HepG2 (cell line): ENCODE measurements at regions not wholly inside any gene's neighbourhood (a gene's known extent, or its start where the extent isn't known, plus 50 kb on each side); places are given as distances from the start of the nearest gene placed in this dataset.

Experiments
- ATAC-seq: fragments of 200-7000 bp; cut with Tn5 transposase; 3 replicates; pipeline ENCODE4 v1.9.1; 2020; ENCODE audit warnings: mild to moderate bottlenecking, moderate library complexity
- BruUV-seq: library from RNA; stranded (reverse); fragments of 400-500 nt; replicated peaks from 2 replicates; lab custom pipeline; 2021; lab: Mats Ljungman, UMichigan
- CTCF ChIA-PET: fragments of 300-600 bp; formaldehyde crosslinking; extraction: SDS; loops from one replicate; lab custom pipeline; 2021; ENCODE audit warnings: low total read pairs, inconsistent platforms, low intra/inter-chr PET ratio; lab: Yijun Ruan, JAX
- POLR2A ChIA-PET: fragments of 350-600 bp; sonication (Branson Sonifier 250); formaldehyde crosslinking; loops from one replicate; lab custom pipeline; 2020; ENCODE audit warnings: antibody characterized with exemption, inconsistent platforms; lab: Yijun Ruan, JAX
- DNase-seq: peaks from one replicate; pipeline ENCODE4 v3.0.0-alpha.2; 2015; ENCODE audit warnings: low spot score
- FAIRE-seq: peaks from 3 replicates; lab custom pipeline; 2011; peaks lifted over from hg19 to GRCh38; lab: Jason Lieb, UNC
- H2AFZ ChIP-seq: one replicate; pipeline ENCODE4 v1.6.1; 2011; ENCODE audit warnings: low read length, inconsistent platforms
- H3K27ac ChIP-seq: fragments of 300-600 bp; 3 replicates; pipeline ENCODE4 v1.8.0; 2011; ENCODE audit warnings: mixed run types, mild to moderate bottlenecking, mixed read lengths, low read length, inconsistent platforms; ENCODE audit not compliant: insufficient read depth; ENCODE audit errors: extremely low read length
- H3K27me3 ChIP-seq, 2 experiments: fragments of 200-600 bp in 1 of 2; 2 replicates in 1 of 2; 3 replicates in 1 of 2; pipeline versions ENCODE4 v1.6.0 to v1.8.0; 2011; ENCODE audit warnings: low read length in 2 of 2, mild to moderate bottlenecking in 2 of 2, moderate library complexity in 2 of 2, inconsistent platforms in 1 of 2; ENCODE audit not compliant: insufficient read depth in 2 of 2, control insufficient read depth in 1 of 2
- H3K36me3 ChIP-seq, 2 experiments: fragments of 200-600 bp in 1 of 2; replicated peaks in 1 of 2; 2 replicates in 1 of 2; 3 replicates in 1 of 2; pipeline versions ENCODE4 v1.5.1 to v1.8.0; 2011; ENCODE audit warnings: low read length in 2 of 2, inconsistent platforms in 1 of 2; ENCODE audit not compliant: insufficient read depth in 2 of 2, control insufficient read depth in 1 of 2
- H3K4me1 ChIP-seq: 2 replicates; pipeline ENCODE4 v1.5.1; 2012; ENCODE audit warnings: low read length, inconsistent platforms; ENCODE audit not compliant: insufficient read depth
- H3K4me2 ChIP-seq: 2 replicates; pipeline ENCODE4 v1.6.0; 2011; ENCODE audit warnings: low read depth, low read length, inconsistent platforms
- H3K4me3 ChIP-seq, 3 experiments: fragments of 200-600 bp in 1 of 3; sonication (generic), shearing (Covaris generic) in 1 of 3; replicated peaks in 1 of 3; 2 replicates each; pipeline ENCODE4 v1.5.1; 2011 to 2016; ENCODE audit warnings: low read length in 3 of 3, inconsistent platforms in 2 of 3, low read depth in 2 of 3, mild to moderate bottlenecking in 2 of 3, control low read depth in 1 of 3, mixed read lengths in 1 of 3; ENCODE audit not compliant: insufficient read depth in 1 of 3
- H3K79me2 ChIP-seq: one replicate; pipeline ENCODE4 v1.6.1; 2011; ENCODE audit warnings: low read length, inconsistent platforms; ENCODE audit not compliant: insufficient read depth
- H3K9ac ChIP-seq: 2 replicates; pipeline ENCODE4 v1.6.0; 2011; ENCODE audit warnings: mild to moderate bottlenecking, low read depth, low read length, inconsistent platforms; ENCODE audit not compliant: insufficient read depth
- H3K9me3 ChIP-seq: 2 replicates; pipeline ENCODE4 v1.5.1; 2012; ENCODE audit warnings: mild to moderate bottlenecking, low read length
- H4K20me1 ChIP-seq: 2 replicates; pipeline ENCODE4 v1.6.0; 2011; ENCODE audit warnings: inconsistent platforms, mild to moderate bottlenecking, low read length, moderate library complexity; ENCODE audit not compliant: insufficient read depth
- ATF7 ChIP-seq, 2 experiments: fragments of 450-650 bp in 1 of 2; sonication (generic) in 1 of 2; formaldehyde crosslinking in 1 of 2; IDR thresholded peaks; 2 replicates each; pipeline versions ENCODE4 v1.4.0 to v1.6.1; 2016 to 2020; ENCODE audit warnings: antibody characterized with exemption in 1 of 2, mild to moderate bottlenecking in 1 of 2, missing genetic modification reagents in 1 of 2
- CREB1 ChIP-seq, 2 experiments: fragments of 450-650 bp in 1 of 2; IDR thresholded peaks; 2 replicates each; pipeline ENCODE4 v1.6.1; 2016 to 2017; ENCODE audit warnings: control low read depth in 1 of 2, mild to moderate bottlenecking in 1 of 2, missing compliant biosample characterization in 1 of 2, missing genetic modification characterization in 1 of 2
- MAFK ChIP-seq, 2 experiments: IDR thresholded peaks in 1 of 2; conservative IDR thresholded peaks in 1 of 2; 2 replicates each; pipeline ENCODE4 v1.6.1; 2011; ENCODE audit warnings: improper control_type of control experiment in 2 of 2, low read length in 2 of 2
- MIER2 ChIP-seq: IDR thresholded peaks from 2 replicates; pipeline ENCODE4 v1.6.1; 2016; ENCODE audit warnings: missing biosample characterization, missing genetic modification reagents
- ZNF552 ChIP-seq: sonication (generic); formaldehyde crosslinking; IDR thresholded peaks from 2 replicates; pipeline ENCODE4 v1.9.0; 2022; ENCODE audit warnings: missing genetic modification reagents, mild to moderate bottlenecking, borderline replicate concordance
- ZNF766 ChIP-seq: sonication (generic); formaldehyde crosslinking; IDR thresholded peaks from 2 replicates; pipeline ENCODE4 v1.5.0; 2020; ENCODE audit warnings: missing genetic modification reagents, borderline replicate concordance
- WGBS: methylation state at CpG from one replicate; pipeline ENCODE4 v1.1.6; 2017; ENCODE audit warnings: low lambda C conversion rate; 5-methylcytosine and 5-hydroxymethylcytosine counted together
- in situ Hi-C: cut with HindIII; loops from 2 replicates; pipeline ENCODE4 v1.10.0; 2017; ENCODE audit warnings: low pct_unique_long_range_greater_than_20kb; ENCODE audit not compliant: extremely low pct_ligation_motif_present
- intact Hi-C: fragments of 100-400 bp; cut with micrococcal nuclease; formaldehyde crosslinking; loops from one replicate; pipeline ENCODE4 v1.10.0; 2022; ENCODE audit not compliant: unreplicated experiment
- TF ChIP-seq, protein P1 (sequence below): sonication (generic); formaldehyde crosslinking; IDR thresholded peaks from 2 replicates; pipeline ENCODE4 v1.8.0; 2023; ENCODE audit warnings: mild to moderate bottlenecking, missing genetic modification reagents
- TF ChIP-seq, protein P2 (sequence below): IDR thresholded peaks from 2 replicates; pipeline ENCODE4 v1.6.1; 2016; ENCODE audit warnings: missing compliant biosample characterization, missing genetic modification reagents, borderline replicate concordance
- TF ChIP-seq, protein P3 (sequence below): sonication (generic); formaldehyde crosslinking; IDR thresholded peaks from 2 replicates; pipeline ENCODE4 v1.4.0; 2020; ENCODE audit warnings: missing genetic modification reagents

DNA sequence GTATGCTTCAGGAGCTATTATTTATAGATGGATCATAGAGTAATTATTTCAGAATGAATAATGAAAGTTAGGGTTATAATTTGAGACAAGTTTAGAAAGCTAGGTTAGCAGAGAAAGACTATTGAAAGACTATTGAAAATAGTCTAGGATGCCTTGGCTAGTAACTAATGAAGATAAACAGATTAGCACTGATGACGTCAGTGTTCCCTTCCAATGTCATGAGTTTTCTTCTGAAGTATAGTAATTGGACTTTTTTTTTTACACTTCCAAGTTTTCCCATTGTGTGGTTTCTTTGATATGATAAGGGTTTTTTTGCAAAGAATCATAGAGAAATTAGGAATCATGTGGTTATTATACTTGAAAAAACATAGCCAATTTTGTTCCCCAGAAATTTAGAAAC is 1041.5 kb upstream of the CRIM1 start:
- no peak for ATAC-seq
- Histone ChIP-seq H3K4me2 (no peak overlapping the region), H4K20me1 (no peaks in the 10 kb centered on the region), H3K79me2 (no peaks in the 10 kb centered on the region), H3K9ac (no peak overlapping the region), H3K4me1 (no peaks in the 10 kb centered on the region), H3K36me3 (no peaks in the 10 kb centered on the region), H3K4me3 (no peak overlapping the region), H3K9me3 (0 out of 2 replicates have a peak, but pooled peaks cover 7% of the 10 kb centered on the region), H3K27ac (no peak overlapping the region), H3K27me3 (no peaks in the 10 kb centered on the region), H2AFZ (no peak overlapping the region)
- FAIRE-seq: no peak
- in situ Hi-C loops: no loop called here
- no TSS peak for BruUV-seq
- intact Hi-C loops: no loop called here
- CTCF ChIA-PET: no interaction called here
- TF ChIP-seq, protein P1, sequence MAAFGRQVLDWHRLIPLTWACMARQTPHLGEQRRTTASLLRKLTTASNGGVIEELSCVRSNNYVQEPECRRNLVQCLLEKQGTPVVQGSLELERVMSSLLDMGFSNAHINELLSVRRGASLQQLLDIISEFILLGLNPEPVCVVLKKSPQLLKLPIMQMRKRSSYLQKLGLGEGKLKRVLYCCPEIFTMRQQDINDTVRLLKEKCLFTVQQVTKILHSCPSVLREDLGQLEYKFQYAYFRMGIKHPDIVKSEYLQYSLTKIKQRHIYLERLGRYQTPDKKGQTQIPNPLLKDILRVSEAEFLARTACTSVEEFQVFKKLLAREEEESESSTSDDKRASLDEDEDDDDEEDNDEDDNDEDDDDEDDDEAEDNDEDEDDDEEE (CRISPR knock-in tag): no peak
- TF ChIP-seq ATF7 (IDR thresholded peaks at IDR 0.05): peak; percentile 93
- no peak for TF ChIP-seq ATF7 (CRISPR knock-in tag; IDR thresholded peaks at IDR 0.05)
- TF ChIP-seq, protein P2, sequence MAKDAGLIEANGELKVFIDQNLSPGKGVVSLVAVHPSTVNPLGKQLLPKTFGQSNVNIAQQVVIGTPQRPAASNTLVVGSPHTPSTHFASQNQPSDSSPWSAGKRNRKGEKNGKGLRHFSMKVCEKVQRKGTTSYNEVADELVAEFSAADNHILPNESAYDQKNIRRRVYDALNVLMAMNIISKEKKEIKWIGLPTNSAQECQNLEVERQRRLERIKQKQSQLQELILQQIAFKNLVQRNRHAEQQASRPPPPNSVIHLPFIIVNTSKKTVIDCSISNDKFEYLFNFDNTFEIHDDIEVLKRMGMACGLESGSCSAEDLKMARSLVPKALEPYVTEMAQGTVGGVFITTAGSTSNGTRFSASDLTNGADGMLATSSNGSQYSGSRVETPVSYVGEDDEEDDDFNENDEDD: no peak
- peak; percentile 95 for TF ChIP-seq CREB1 (IDR thresholded peaks at IDR 0.05)
- TF ChIP-seq CREB1 (CRISPR knock-in tag; IDR thresholded peaks at IDR 0.05): no peak
- no peak for TF ChIP-seq MAFK (conservative IDR thresholded peaks at IDR 0.05 in 1 of 2, IDR thresholded peaks at IDR 0.05 in 1 of 2; ENCODE audit: low read length in 2 of 2)
- WGBS: 2% methylated on average over 1 of the region's 1 CpG
- no peak for DNase-seq
- POLR2A ChIA-PET: no interaction called here

DNA sequence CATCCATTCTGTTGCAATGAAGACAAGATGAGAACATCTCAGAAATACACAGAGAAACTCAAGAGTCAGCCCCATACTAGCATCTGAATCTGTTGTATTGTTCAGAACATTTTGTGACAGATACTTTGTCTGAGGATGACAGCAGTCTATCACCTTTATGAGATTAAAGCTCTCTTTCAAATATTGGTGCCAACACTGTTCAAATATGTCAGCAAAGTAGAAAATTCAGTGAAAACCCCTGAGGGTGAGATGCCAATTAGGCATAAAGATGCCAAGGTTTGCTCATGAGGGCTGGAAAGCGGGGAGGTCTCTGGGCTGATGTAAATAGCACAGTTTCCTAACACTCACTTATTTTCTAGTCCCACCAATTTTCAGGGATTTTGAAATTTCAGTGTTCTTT is 1054.2 kb upstream of the CRIM1 start:
- POLR2A ChIA-PET: no interaction called here
- intact Hi-C loops: no loop called here
- H3K9me3 ChIP-seq: 0 out of 2 replicates have a peak, but pooled peaks cover 5% of the 10 kb centered on the region
- BruUV-seq: no TSS peak
- H3K36me3 ChIP-seq: no peaks in the 10 kb centered on the region
- H3K9ac ChIP-seq: no peak overlapping the region
- no peaks in the 10 kb centered on the region for H3K27me3 ChIP-seq
- H3K4me3 ChIP-seq: no peak overlapping the region
- in situ Hi-C loops: no loop called here
- ATAC-seq (no peak), FAIRE-seq (no peak), DNase-seq (no peak)
- CTCF ChIA-PET: no interaction called here
- no peaks in the 10 kb centered on the region for H3K79me2 ChIP-seq
- no peak overlapping the region for H3K27ac ChIP-seq
- H4K20me1 ChIP-seq: no peaks in the 10 kb centered on the region
- H2AFZ ChIP-seq: no peak overlapping the region
- H3K4me1 ChIP-seq: no peaks in the 10 kb centered on the region
- WGBS: 0% methylated on average over 1 of the region's 1 CpG
- H3K4me2 ChIP-seq: no peak overlapping the region
- TF ChIP-seq ZNF552 (CRISPR knock-in tag): no peak
- TF ChIP-seq MIER2 (CRISPR knock-in tag): no peak
- TF ChIP-seq, protein P3, sequence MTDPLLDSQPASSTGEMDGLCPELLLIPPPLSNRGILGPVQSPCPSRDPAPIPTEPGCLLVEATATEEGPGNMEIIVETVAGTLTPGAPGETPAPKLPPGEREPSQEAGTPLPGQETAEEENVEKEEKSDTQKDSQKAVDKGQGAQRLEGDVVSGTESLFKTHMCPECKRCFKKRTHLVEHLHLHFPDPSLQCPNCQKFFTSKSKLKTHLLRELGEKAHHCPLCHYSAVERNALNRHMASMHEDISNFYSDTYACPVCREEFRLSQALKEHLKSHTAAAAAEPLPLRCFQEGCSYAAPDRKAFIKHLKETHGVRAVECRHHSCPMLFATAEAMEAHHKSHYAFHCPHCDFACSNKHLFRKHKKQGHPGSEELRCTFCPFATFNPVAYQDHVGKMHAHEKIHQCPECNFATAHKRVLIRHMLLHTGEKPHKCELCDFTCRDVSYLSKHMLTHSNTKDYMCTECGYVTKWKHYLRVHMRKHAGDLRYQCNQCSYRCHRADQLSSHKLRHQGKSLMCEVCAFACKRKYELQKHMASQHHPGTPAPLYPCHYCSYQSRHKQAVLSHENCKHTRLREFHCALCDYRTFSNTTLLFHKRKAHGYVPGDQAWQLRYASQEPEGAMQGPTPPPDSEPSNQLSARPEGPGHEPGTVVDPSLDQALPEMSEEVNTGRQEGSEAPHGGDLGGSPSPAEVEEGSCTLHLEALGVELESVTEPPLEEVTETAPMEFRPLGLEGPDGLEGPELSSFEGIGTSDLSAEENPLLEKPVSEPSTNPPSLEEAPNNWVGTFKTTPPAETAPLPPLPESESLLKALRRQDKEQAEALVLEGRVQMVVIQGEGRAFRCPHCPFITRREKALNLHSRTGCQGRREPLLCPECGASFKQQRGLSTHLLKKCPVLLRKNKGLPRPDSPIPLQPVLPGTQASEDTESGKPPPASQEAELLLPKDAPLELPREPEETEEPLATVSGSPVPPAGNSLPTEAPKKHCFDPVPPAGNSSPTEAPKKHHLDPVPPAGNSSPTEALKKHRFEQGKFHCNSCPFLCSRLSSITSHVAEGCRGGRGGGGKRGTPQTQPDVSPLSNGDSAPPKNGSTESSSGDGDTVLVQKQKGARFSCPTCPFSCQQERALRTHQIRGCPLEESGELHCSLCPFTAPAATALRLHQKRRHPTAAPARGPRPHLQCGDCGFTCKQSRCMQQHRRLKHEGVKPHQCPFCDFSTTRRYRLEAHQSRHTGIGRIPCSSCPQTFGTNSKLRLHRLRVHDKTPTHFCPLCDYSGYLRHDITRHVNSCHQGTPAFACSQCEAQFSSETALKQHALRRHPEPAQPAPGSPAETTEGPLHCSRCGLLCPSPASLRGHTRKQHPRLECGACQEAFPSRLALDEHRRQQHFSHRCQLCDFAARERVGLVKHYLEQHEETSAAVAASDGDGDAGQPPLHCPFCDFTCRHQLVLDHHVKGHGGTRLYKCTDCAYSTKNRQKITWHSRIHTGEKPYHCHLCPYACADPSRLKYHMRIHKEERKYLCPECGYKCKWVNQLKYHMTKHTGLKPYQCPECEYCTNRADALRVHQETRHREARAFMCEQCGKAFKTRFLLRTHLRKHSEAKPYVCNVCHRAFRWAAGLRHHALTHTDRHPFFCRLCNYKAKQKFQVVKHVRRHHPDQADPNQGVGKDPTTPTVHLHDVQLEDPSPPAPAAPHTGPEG (CRISPR knock-in tag): no peak
- TF ChIP-seq, protein P1 (CRISPR knock-in tag): no peak
- no peak for TF ChIP-seq ZNF766 (CRISPR knock-in tag)
